Uterus (tissue), 3 donors: ENCODE measurements at regions not wholly inside any gene's neighbourhood (a gene's known extent, or its start where the extent isn't known, plus 50 kb on each side); places are given as distances from the start of the nearest gene placed in this dataset.

ENCODE experiments used
- DNase-seq, 2 donors: peaks; one replicate each; pipeline ENCODE4 v3.0.0-alpha.2; 2019 to 2020
- H3K27ac ChIP-seq, 2 donors: fragments of 200-600 bp; sonication (generic); 1 replicate in 1 of 2; 2 replicates in 1 of 2; pipeline ENCODE4 v1.5.1; 2016 to 2018
- H3K27me3 ChIP-seq, 2 donors: fragments of 200-600 bp; sonication (generic); one replicate each; pipeline ENCODE4 v1.5.1; 2018 to 2019; ENCODE audit warnings: control low read depth in 1 of 2
- H3K36me3 ChIP-seq, 2 donors: fragments of 200-600 bp; sonication (generic); one replicate each; pipeline ENCODE4 v1.5.1; 2019; ENCODE audit warnings: control low read depth in 1 of 2
- H3K4me1 ChIP-seq, 2 donors: fragments of 200-600 bp; sonication (generic); one replicate each; pipeline ENCODE4 v1.5.1; 2018 to 2019; ENCODE audit warnings: control low read depth in 1 of 2
- H3K4me3 ChIP-seq, 2 donors: fragments of 200-600 bp; sonication (generic); 1 replicate in 1 of 2; 2 replicates in 1 of 2; pipeline ENCODE4 v1.5.1; 2018 to 2019; ENCODE audit warnings: mild to moderate bottlenecking in 1 of 2
- H3K9me3 ChIP-seq, 2 donors: fragments of 200-600 bp; sonication (generic); one replicate each; pipeline ENCODE4 v1.5.1; 2019; ENCODE audit warnings: control low read depth in 1 of 2
- POLR2A ChIP-seq, 2 donors: fragments of 450-650 bp; IDR thresholded peaks; one replicate each; pipeline ENCODE4 v1.6.1; 2016; ENCODE audit warnings: antibody characterized with exemption in 2 of 2, mild to moderate bottlenecking in 1 of 2, moderate library complexity in 1 of 2
- intact Hi-C: fragments of 100-400 bp; cut with DNase I; formaldehyde crosslinking; loops from one replicate; pipeline ENCODE4 v1.15.1; 2023; ENCODE audit warnings: low total_unique reads
- TF ChIP-seq, protein P1 (sequence below), 4 experiments: fragments of 200-600 bp in 2 of 4; fragments of 450-650 bp in 2 of 4; sonication (generic) in 2 of 4; IDR thresholded peaks; one replicate each; pipeline ENCODE4 v1.5.1; 2016 to 2019; ENCODE audit warnings: antibody characterized with exemption in 4 of 4, mild to moderate bottlenecking in 2 of 4, moderate library complexity in 1 of 4
- donor health status: DM: yes; HTN: yes; CAD: no.

GRCh38 chr2:215773728-215774127 lies 239.6 kb downstream of the MREG start:
- no peak for DNase-seq
- Histone ChIP-seq H3K9me3 (no peaks in the 10 kb centered on the region), H3K27me3 (no peaks in the 10 kb centered on the region), H3K36me3 (no peaks in the 10 kb centered on the region), H3K4me1 (no peaks in the 10 kb centered on the region), H3K4me3 (no peak overlapping the region), H3K27ac (no peak overlapping the region)
- no peak for TF ChIP-seq POLR2A (IDR thresholded peaks at IDR 0.05)
- TF ChIP-seq, protein P1, sequence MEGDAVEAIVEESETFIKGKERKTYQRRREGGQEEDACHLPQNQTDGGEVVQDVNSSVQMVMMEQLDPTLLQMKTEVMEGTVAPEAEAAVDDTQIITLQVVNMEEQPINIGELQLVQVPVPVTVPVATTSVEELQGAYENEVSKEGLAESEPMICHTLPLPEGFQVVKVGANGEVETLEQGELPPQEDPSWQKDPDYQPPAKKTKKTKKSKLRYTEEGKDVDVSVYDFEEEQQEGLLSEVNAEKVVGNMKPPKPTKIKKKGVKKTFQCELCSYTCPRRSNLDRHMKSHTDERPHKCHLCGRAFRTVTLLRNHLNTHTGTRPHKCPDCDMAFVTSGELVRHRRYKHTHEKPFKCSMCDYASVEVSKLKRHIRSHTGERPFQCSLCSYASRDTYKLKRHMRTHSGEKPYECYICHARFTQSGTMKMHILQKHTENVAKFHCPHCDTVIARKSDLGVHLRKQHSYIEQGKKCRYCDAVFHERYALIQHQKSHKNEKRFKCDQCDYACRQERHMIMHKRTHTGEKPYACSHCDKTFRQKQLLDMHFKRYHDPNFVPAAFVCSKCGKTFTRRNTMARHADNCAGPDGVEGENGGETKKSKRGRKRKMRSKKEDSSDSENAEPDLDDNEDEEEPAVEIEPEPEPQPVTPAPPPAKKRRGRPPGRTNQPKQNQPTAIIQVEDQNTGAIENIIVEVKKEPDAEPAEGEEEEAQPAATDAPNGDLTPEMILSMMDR (IDR thresholded peaks at IDR 0.05): no peak
- intact Hi-C loops: no loop called here

- Histone ChIP-seq H3K4me1 (no peaks in the 10 kb centered on the region), H3K27ac (peak overlapping the region in 1 of 2 donors; percentile 11), H3K27me3 (no peaks in the 10 kb centered on the region), H3K4me3 (no peak overlapping the region), H3K36me3 (no peaks in the 10 kb centered on the region), H3K9me3 (no peaks in the 10 kb centered on the region)
- no peak for DNase-seq
- TF ChIP-seq POLR2A (IDR thresholded peaks at IDR 0.05): no peak
- intact Hi-C loops: no loop called here
These were observed 240.5 kb downstream of the MREG start for GRCh38 chr2:215772634-215773563.

- no peaks in the 10 kb centered on the region for H3K36me3 ChIP-seq
- no peak for DNase-seq
- intact Hi-C loops: no loop called here
- TF ChIP-seq POLR2A (IDR thresholded peaks at IDR 0.05): no peak
- TF ChIP-seq, protein P1 (IDR thresholded peaks at IDR 0.05): no peak
- H3K4me1 ChIP-seq: no peaks in the 10 kb centered on the region
- no peak overlapping the region for H3K4me3 ChIP-seq
- no peaks in the 10 kb centered on the region for H3K27me3 ChIP-seq
- H3K9me3 ChIP-seq: no peaks in the 10 kb centered on the region
- H3K27ac ChIP-seq: peak overlapping the region in 1 of 2 donors; percentile 11
These were observed 241.3 kb downstream of the MREG start for GRCh38 chr2:215772003-215772402.

DNA sequence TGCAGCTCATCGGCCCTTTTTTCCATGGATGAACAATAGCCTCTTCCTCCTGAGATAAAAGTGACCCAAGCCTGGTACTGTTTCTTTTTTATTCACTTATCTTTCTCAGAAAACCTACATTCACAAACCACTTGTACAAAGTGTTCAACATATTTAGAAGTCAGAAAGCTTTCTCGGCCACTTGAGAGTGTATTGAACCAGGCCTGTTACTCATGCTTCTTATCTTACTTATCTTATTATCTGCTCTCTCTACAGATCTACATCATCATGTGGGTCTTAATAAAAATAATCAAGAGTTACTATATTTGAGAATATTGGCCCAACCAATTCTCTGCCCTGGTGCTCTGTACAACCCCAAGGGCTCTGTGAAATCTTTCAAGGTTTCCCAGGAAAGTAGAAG lies 242.1 kb downstream of the MREG start:
- intact Hi-C loops: no loop called here

DNA sequence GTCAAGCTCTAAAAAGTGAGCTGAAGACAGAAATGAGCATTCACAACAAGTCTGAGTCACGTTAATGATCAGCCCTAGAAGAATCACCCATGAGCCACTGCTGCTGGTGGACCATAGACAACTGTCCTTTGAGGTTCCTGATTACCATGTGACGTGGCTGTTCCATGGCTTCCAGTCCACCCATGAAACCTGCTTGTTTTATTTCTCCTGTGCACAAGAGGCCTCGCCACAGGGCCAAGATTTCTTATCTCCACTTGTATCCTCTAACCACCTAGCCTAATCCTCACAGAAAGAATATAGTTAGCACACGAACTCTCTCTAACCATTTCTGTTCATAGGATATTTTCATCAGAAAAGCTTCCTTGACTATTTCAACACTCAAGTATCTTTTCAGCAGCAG lies 242.7 kb downstream of the MREG start:
- no peaks in the 10 kb centered on the region for H3K27me3 ChIP-seq
- TF ChIP-seq, protein P1 (IDR thresholded peaks at IDR 0.05): no peak
- TF ChIP-seq POLR2A (IDR thresholded peaks at IDR 0.05): no peak
- H3K4me1 ChIP-seq: no peaks in the 10 kb centered on the region
- H3K4me3 ChIP-seq: no peak overlapping the region
- H3K27ac ChIP-seq: no peak overlapping the region
- no peaks in the 10 kb centered on the region for H3K9me3 ChIP-seq
- no peaks in the 10 kb centered on the region for H3K36me3 ChIP-seq
- intact Hi-C loops: no loop called here
- DNase-seq: no peak

More for the DNA sequence above, 242.1 kb downstream of the MREG start:
- no peak for TF ChIP-seq POLR2A (IDR thresholded peaks at IDR 0.05)
- TF ChIP-seq, protein P1 (IDR thresholded peaks at IDR 0.05): no peak
- Histone ChIP-seq H3K27ac (no peak overlapping the region), H3K4me3 (no peak overlapping the region), H3K27me3 (no peaks in the 10 kb centered on the region), H3K4me1 (no peaks in the 10 kb centered on the region), H3K36me3 (no peaks in the 10 kb centered on the region), H3K9me3 (no peaks in the 10 kb centered on the region)
- no peak for DNase-seq
